ENCODE measurements at regions not wholly inside any gene's neighbourhood (a gene's known extent, or its start where the extent isn't known, plus 50 kb on each side); places are given as distances from the start of the nearest gene placed in this dataset.

DNA sequence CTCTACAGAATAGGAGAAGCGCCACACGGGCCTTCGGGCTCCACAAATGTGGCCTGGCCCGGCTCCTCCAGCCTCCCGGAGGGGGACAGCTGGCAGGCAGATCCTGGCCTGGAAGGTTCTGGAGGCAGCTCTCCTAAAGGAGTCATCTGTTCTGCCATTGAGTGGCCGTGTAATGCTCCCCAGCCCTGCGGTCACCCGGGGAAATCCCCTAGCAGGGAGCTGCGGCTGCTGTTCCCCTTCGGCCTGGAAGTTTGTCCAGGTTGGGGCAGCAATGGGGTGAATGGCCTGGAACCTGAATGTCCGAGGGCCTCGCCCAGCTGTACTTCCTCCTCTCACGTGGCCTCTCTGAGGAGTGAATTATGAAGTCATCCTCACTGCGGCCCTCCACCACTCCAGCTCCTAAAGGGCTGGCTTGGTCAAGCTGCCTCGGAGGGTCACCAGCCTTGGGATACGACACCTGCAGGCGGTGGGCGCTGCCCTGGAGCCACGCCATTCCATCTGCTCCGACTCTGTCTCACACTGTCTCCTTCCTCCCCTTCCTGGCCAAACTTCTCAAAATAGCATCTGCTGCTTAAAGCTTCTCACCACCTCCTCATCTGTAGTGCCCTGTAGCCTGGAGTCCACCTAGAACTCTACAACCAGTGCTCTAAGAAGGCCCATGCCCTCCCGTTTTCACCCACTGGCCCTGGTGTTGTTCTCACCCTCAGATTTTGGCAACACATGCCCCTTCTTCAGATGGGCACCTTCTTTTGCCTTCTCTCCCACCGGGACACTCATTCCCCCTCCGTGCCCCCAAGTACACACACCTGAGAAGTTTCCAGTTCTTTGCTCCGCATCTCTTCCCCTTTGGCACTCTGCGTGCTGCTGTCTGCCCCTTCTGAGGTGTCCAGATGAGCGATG, 54.4 kb upstream of the TMPRSS2 start:
- Histone ChIP-seq H3K9ac (ENCODE audit: low read depth in 1 of 2, low read length in 2 of 2) (peak overlapping the region in 1 of 2 donors; percentile 74), H3K27me3 (ENCODE audit: control insufficient read depth in 2 of 2, insufficient read depth in 2 of 2, low read length in 2 of 2) (no peaks in the 10 kb centered on the region), H3K9me3 (ENCODE audit: control insufficient read depth in 2 of 2, low read length in 2 of 2) (no peaks in the 10 kb centered on the region), H3K27ac (ENCODE audit: low read depth in 2 of 2, low read length in 2 of 2) (peak overlapping the region; percentile 93 to 96), H3K4me3 (ENCODE audit: low read length in 2 of 2) (no peak overlapping the region), H3K4me1 (ENCODE audit: control insufficient read depth in 2 of 2, insufficient read depth in 2 of 2, low read length in 2 of 2) (peaks cover 59 to 75% of the 10 kb centered on the region in 2 donors), H3K36me3 (ENCODE audit: control insufficient read depth in 2 of 2, insufficient read depth in 2 of 2, low read length in 2 of 2) (no peaks in the 10 kb centered on the region)

GRCh38 chr21:41561701-41562100, 53.7 kb upstream of the TMPRSS2 start:
- Histone ChIP-seq H3K27ac (ENCODE audit: low read depth in 2 of 2, low read length in 2 of 2) (peak overlapping the region; percentile 93 to 96), H3K9me3 (ENCODE audit: control insufficient read depth in 2 of 2, low read length in 2 of 2) (no peaks in the 10 kb centered on the region), H3K27me3 (ENCODE audit: control insufficient read depth in 2 of 2, insufficient read depth in 2 of 2, low read length in 2 of 2) (no peaks in the 10 kb centered on the region), H3K4me1 (ENCODE audit: control insufficient read depth in 2 of 2, insufficient read depth in 2 of 2, low read length in 2 of 2) (peaks cover 55 to 69% of the 10 kb centered on the region in 2 donors), H3K36me3 (ENCODE audit: control insufficient read depth in 2 of 2, insufficient read depth in 2 of 2, low read length in 2 of 2) (no peaks in the 10 kb centered on the region), H3K4me3 (ENCODE audit: low read length in 2 of 2) (no peak overlapping the region), H3K9ac (ENCODE audit: low read depth in 1 of 2, low read length in 2 of 2) (peak overlapping the region in 1 of 2 donors; percentile 74)

- Histone ChIP-seq H3K9me3 (ENCODE audit: control insufficient read depth in 2 of 2, low read length in 2 of 2) (no peaks in the 10 kb centered on the region), H3K36me3 (ENCODE audit: control insufficient read depth in 2 of 2, insufficient read depth in 2 of 2, low read length in 2 of 2) (no peaks in the 10 kb centered on the region), H3K9ac (ENCODE audit: low read depth in 1 of 2, low read length in 2 of 2) (peak overlapping the region; percentile 52 to 74), H3K27me3 (ENCODE audit: control insufficient read depth in 2 of 2, insufficient read depth in 2 of 2, low read length in 2 of 2) (no peaks in the 10 kb centered on the region), H3K4me3 (ENCODE audit: low read length in 2 of 2) (peak overlapping the region in 1 of 2 donors; percentile 39), H3K4me1 (ENCODE audit: control insufficient read depth in 2 of 2, insufficient read depth in 2 of 2, low read length in 2 of 2) (peaks cover 49 to 62% of the 10 kb centered on the region in 2 donors), H3K27ac (ENCODE audit: low read depth in 2 of 2, low read length in 2 of 2) (peak overlapping the region; percentile 93 to 96)
Observed at GRCh38 chr21:41560661-41561158, 52.8 kb upstream of the TMPRSS2 start.

DNA sequence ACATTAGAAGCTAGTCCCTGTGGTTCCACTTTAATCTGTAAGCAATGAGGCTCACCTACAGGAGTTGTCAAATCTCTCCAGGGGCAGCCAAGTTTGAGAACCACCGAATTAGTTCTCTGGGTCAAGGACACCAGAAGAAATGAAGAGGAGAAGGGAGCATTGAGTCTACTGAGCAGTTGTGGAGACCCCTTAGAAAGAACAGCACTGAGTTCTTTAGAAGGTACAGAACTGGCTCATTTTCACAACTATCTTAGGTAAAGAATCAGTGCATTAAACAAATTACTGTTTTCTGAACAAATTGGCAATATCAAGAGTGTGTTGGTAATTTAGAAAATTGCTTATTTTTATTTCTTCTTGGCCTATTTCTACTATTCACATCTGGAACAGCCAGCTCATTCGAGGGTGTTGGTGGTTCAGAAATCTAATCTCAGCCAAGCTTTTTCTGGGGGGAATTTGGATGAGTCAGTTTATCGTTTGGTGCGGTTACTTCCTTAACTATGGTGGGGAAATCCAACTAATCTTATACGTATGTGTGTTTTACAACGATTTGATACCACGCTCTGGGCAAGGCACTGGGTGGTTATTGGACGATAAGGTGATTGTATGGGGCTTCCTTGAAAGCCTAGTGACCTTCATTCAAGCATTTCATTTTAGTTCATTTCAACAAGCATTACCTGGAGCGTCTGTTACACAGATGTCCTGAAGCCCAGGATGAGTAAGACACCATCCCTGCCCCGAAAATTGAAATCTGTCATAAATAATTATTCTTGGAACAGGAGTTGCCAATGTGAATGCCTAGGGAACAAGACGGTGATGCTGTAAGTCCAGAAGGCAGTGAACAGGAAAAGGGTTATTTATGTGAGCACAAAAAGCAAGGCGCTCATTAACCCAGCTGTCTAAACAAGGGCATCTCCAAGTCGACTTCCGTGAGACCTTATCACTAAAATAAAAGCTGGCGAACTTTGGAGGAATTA, 52.0 kb upstream of the TMPRSS2 start:
- no peaks in the 10 kb centered on the region for H3K9me3 ChIP-seq (ENCODE audit: control insufficient read depth in 2 of 2, low read length in 2 of 2)
- peak overlapping the region; percentile 93 to 96 for H3K27ac ChIP-seq (ENCODE audit: low read depth in 2 of 2, low read length in 2 of 2)
- no peaks in the 10 kb centered on the region for H3K36me3 ChIP-seq (ENCODE audit: control insufficient read depth in 2 of 2, insufficient read depth in 2 of 2, low read length in 2 of 2)
- peak overlapping the region; percentile 1 to 3 for H3K4me3 ChIP-seq (ENCODE audit: low read length in 2 of 2)
- H3K9ac ChIP-seq (ENCODE audit: low read depth in 1 of 2, low read length in 2 of 2): peak overlapping the region; percentile 14 to 58
- peaks cover 43 to 54% of the 10 kb centered on the region in 2 donors for H3K4me1 ChIP-seq (ENCODE audit: control insufficient read depth in 2 of 2, insufficient read depth in 2 of 2, low read length in 2 of 2)
- no peaks in the 10 kb centered on the region for H3K27me3 ChIP-seq (ENCODE audit: control insufficient read depth in 2 of 2, insufficient read depth in 2 of 2, low read length in 2 of 2)

- Histone ChIP-seq H3K9me3 (ENCODE audit: control insufficient read depth in 2 of 2, low read length in 2 of 2) (no peaks in the 10 kb centered on the region), H3K4me3 (ENCODE audit: low read length in 2 of 2) (no peak overlapping the region), H3K9ac (ENCODE audit: low read depth in 1 of 2, low read length in 2 of 2) (no peak overlapping the region), H3K27me3 (ENCODE audit: control insufficient read depth in 2 of 2, insufficient read depth in 2 of 2, low read length in 2 of 2) (no peaks in the 10 kb centered on the region), H3K36me3 (ENCODE audit: control insufficient read depth in 2 of 2, insufficient read depth in 2 of 2, low read length in 2 of 2) (no peaks in the 10 kb centered on the region), H3K27ac (ENCODE audit: low read depth in 2 of 2, low read length in 2 of 2) (peak overlapping the region; percentile 93 to 96), H3K4me1 (ENCODE audit: control insufficient read depth in 2 of 2, insufficient read depth in 2 of 2, low read length in 2 of 2) (peaks cover 37 to 47% of the 10 kb centered on the region in 2 donors)
Observed at GRCh38 chr21:41558842-41559241, 50.9 kb upstream of the TMPRSS2 start.

- Histone ChIP-seq H3K27me3 (ENCODE audit: control insufficient read depth in 2 of 2, insufficient read depth in 2 of 2, low read length in 2 of 2) (no peaks in the 10 kb centered on the region), H3K4me1 (ENCODE audit: control insufficient read depth in 2 of 2, insufficient read depth in 2 of 2, low read length in 2 of 2) (peaks cover 30 to 39% of the 10 kb centered on the region in 2 donors), H3K9ac (ENCODE audit: low read depth in 1 of 2, low read length in 2 of 2) (no peak overlapping the region), H3K4me3 (ENCODE audit: low read length in 2 of 2) (no peak overlapping the region), H3K36me3 (ENCODE audit: control insufficient read depth in 2 of 2, insufficient read depth in 2 of 2, low read length in 2 of 2) (no peaks in the 10 kb centered on the region), H3K27ac (ENCODE audit: low read depth in 2 of 2, low read length in 2 of 2) (no peak overlapping the region), H3K9me3 (ENCODE audit: control insufficient read depth in 2 of 2, low read length in 2 of 2) (no peaks in the 10 kb centered on the region)
Observed at GRCh38 chr21:41557884-41558283, 49.9 kb upstream of the TMPRSS2 start.

Data from mucosa of rectum (tissue), 2 donors.